ENCODE measurements at regions not wholly inside any gene's neighbourhood (a gene's known extent, or its start where the extent isn't known, plus 50 kb on each side); places are given as distances from the start of the nearest gene placed in this dataset.

GRCh38 chr22:19640306-19640705 is 74.0 kb upstream of the SEPTIN5 start:
- H3K27ac ChIP-seq, result no peak overlapping the region
- TF ChIP-seq ZFX (IDR thresholded peaks at IDR 0.05), result no peak
- no peak for TF ChIP-seq CTCF (conservative IDR thresholded peaks at IDR 0.05)

- no peak overlapping the region for H3K27ac ChIP-seq
- no peak for TF ChIP-seq ZFX (IDR thresholded peaks at IDR 0.05)
- TF ChIP-seq CTCF (conservative IDR thresholded peaks at IDR 0.05), result peak; percentile 55
Measured at GRCh38 chr22:19641254-19641982, 72.9 kb upstream of the SEPTIN5 start.

- no peak overlapping the region for H3K27ac ChIP-seq
Measured at GRCh38 chr22:19641983-19642451, 72.3 kb upstream of the SEPTIN5 start.

GRCh38 chr22:19643448-19644313 is 70.6 kb upstream of the SEPTIN5 start:
- TF ChIP-seq CTCF (conservative IDR thresholded peaks at IDR 0.05) (no peak), ZFX (IDR thresholded peaks at IDR 0.05) (no peak)
- no peak overlapping the region for H3K27ac ChIP-seq

More at GRCh38 chr22:19641983-19642451, 72.3 kb upstream of the SEPTIN5 start:
- no peak for TF ChIP-seq ZFX (IDR thresholded peaks at IDR 0.05)
- TF ChIP-seq CTCF (conservative IDR thresholded peaks at IDR 0.05), result no peak

- H3K27ac ChIP-seq, result no peak overlapping the region
- TF ChIP-seq ZFX (IDR thresholded peaks at IDR 0.05) (no peak), CTCF (conservative IDR thresholded peaks at IDR 0.05) (no peak)
Measured at GRCh38 chr22:19644314-19645223, 69.7 kb upstream of the SEPTIN5 start.

GRCh38 chr22:19645391-19645790 is 68.9 kb upstream of the SEPTIN5 start:
- no peak overlapping the region for H3K27ac ChIP-seq
- TF ChIP-seq CTCF (conservative IDR thresholded peaks at IDR 0.05) (no peak), ZFX (IDR thresholded peaks at IDR 0.05) (no peak)

Data from C4-2B (cell line).